Vagina (tissue), 2 donors: ENCODE measurements at regions not wholly inside any gene's neighbourhood (a gene's known extent, or its start where the extent isn't known, plus 50 kb on each side); places are given as distances from the start of the nearest gene placed in this dataset.

Source experiments
- CTCF ChIP-seq, 3 experiments: fragments of 450-650 bp in 2 of 3; fragments of 200-600 bp in 1 of 3; sonication (generic) in 1 of 3; IDR thresholded peaks; one replicate each; pipeline ENCODE4 v1.5.1; 2017 to 2019; ENCODE audit warnings: antibody characterized with exemption in 3 of 3, mild to moderate bottlenecking in 2 of 3, moderate library complexity in 2 of 3
- POLR2A ChIP-seq, 2 donors: fragments of 450-650 bp; IDR thresholded peaks; one replicate each; pipeline ENCODE4 v1.6.1; 2017; ENCODE audit warnings: antibody characterized with exemption in 2 of 2, mild to moderate bottlenecking in 2 of 2, moderate library complexity in 2 of 2
- POLR2AphosphoS5 ChIP-seq, 2 donors: sonication (generic); formaldehyde crosslinking; IDR thresholded peaks; one replicate each; pipeline ENCODE4 v1.9.0; 2017; ENCODE audit warnings: antibody characterized with exemption in 2 of 2, mild to moderate bottlenecking in 2 of 2, low read depth in 1 of 2; ENCODE audit not compliant: insufficient read depth in 1 of 2

DNA sequence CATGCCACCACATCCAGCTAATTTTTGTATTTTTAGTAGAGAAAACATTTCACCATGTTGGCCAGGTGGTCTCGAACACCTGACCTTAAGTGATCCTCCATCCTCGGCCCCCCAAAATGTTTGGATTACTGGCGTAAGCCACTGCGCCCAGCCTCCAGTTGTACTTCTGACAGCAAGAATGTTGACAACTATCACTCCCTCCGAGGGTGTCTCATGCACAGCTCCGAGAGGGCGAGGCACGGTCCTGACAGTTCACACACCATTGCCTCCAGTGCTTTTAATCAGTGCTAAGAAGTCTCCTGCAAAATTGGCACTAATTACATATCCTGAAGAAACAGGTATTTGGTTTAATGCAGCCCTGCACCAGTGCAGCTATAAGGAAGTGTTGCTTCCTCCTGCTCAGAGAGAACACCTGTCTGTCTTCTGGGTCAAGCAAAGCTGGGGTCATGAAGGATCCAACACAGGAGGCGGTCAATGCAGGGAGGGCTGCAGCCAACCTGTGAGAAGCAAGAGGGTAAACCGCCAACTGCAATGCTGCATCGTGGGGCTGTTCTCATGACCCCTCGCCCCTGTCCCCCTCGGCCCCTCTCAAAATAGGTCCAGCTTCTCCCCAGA lies 184.0 kb downstream of the MED10 start:
- TF ChIP-seq POLR2AphosphoS5 (IDR thresholded peaks at IDR 0.05; ENCODE audit: insufficient read depth in 1 of 2, low read depth in 1 of 2) (no peak), POLR2A (IDR thresholded peaks at IDR 0.05) (no peak), CTCF (IDR thresholded peaks at IDR 0.05) (no peak)
